H1 (cell line): ENCODE measurements at regions not wholly inside any gene's neighbourhood (a gene's known extent, or its start where the extent isn't known, plus 50 kb on each side); places are given as distances from the start of the nearest gene placed in this dataset.

Experiments
- CTCF ChIA-PET: fragments of 300-600 bp; sonication (Branson Sonifier 250); formaldehyde crosslinking; loops from one replicate; lab custom pipeline; 2021; ENCODE audit not compliant: partially characterized antibody; lab: Charles Lee
- POLR2A ChIA-PET: fragments of 300-600 bp; sonication (Branson Sonifier 250); formaldehyde crosslinking; loops from one replicate; lab custom pipeline; 2021; ENCODE audit warnings: inconsistent platforms; ENCODE audit not compliant: partially characterized antibody; lab: Charles Lee
- DNase-seq, 2 experiments: peaks; one replicate each; pipeline versions ENCODE4 v3.0.0 to v3.0.0-alpha.2; 2010 to 2022; ENCODE audit warnings: low spot score in 2 of 2, low read depth in 1 of 2, mixed read lengths in 1 of 2
- FAIRE-seq: peaks from 2 replicates; lab custom pipeline; 2011; peaks lifted over from hg19 to GRCh38; lab: Jason Lieb, UNC
- H2AFZ ChIP-seq: 2 replicates; pipeline ENCODE4 v1.8.1; 2012; ENCODE audit warnings: low read length, inconsistent platforms
- H2AK5ac ChIP-seq: 2 replicates; pipeline ENCODE4 v1.6.1; 2013; ENCODE audit warnings: low read depth, low read length
- H2BK120ac ChIP-seq: replicated peaks from 2 replicates; pipeline ENCODE3; 2013; ENCODE audit warnings: low read depth, low read length, inconsistent platforms
- H2BK12ac ChIP-seq: 2 replicates; pipeline ENCODE4 v1.6.1; 2013; ENCODE audit warnings: low read depth, low read length
- H2BK15ac ChIP-seq: 2 replicates; pipeline ENCODE4 v1.6.1; 2013; ENCODE audit warnings: low read length
- H2BK20ac ChIP-seq: 2 replicates; pipeline ENCODE4 v1.6.1; 2013; ENCODE audit warnings: low read length
- H2BK5ac ChIP-seq: 2 replicates; pipeline ENCODE4 v1.6.1; 2013; ENCODE audit warnings: low read depth, low read length
- H3K14ac ChIP-seq: 2 replicates; pipeline ENCODE4 v1.6.1; 2013; ENCODE audit warnings: inconsistent platforms; ENCODE audit not compliant: insufficient read length
- H3K18ac ChIP-seq: 2 replicates; pipeline ENCODE4 v1.6.1; 2013; ENCODE audit warnings: low read length; ENCODE audit errors: extremely low read depth
- H3K23ac ChIP-seq: 2 replicates; pipeline ENCODE4 v1.6.1; 2013; ENCODE audit warnings: inconsistent platforms; ENCODE audit not compliant: insufficient read length
- H3K23me2 ChIP-seq: 2 replicates; pipeline ENCODE4 v1.6.1; 2013; ENCODE audit warnings: low read depth, low read length
- H3K27ac ChIP-seq: 2 replicates; pipeline ENCODE4 v1.6.1; 2011; ENCODE audit warnings: low read depth, low read length, inconsistent platforms
- H3K27me3 ChIP-seq, 4 experiments: replicated peaks in 1 of 4; 1 replicate in 1 of 4; 2 replicates in 3 of 4; pipeline versions ENCODE4 v1.6.1 to v1.8.1; 2011 to 2013; ENCODE audit warnings: low read length in 3 of 4, mild to moderate bottlenecking in 3 of 4, inconsistent platforms in 2 of 4, mixed read lengths in 2 of 4, moderate library complexity in 1 of 4; ENCODE audit not compliant: control insufficient read depth in 3 of 4, insufficient read depth in 3 of 4; ENCODE audit errors: extremely low read depth in 1 of 4
- H3K36me3 ChIP-seq, 4 experiments: 2 replicates each; pipeline versions ENCODE4 v1.6.1 to v1.8.1; 2011 to 2013; ENCODE audit warnings: mild to moderate bottlenecking in 4 of 4, low read length in 3 of 4, moderate library complexity in 2 of 4, control low read depth in 1 of 4, inconsistent platforms in 1 of 4; ENCODE audit not compliant: insufficient read depth in 4 of 4, control insufficient read depth in 2 of 4
- H3K4ac ChIP-seq: replicated peaks from 2 replicates; pipeline ENCODE3; 2013; ENCODE audit warnings: low read length, low read depth, mixed read lengths, inconsistent platforms; ENCODE audit not compliant: insufficient read length
- H3K4me1 ChIP-seq, 4 experiments: replicated peaks in 1 of 4; 1 replicate in 1 of 4; 2 replicates in 3 of 4; pipeline versions ENCODE4 v1.6.1 to v1.8.1; 2011 to 2013; ENCODE audit warnings: low read length in 3 of 4, inconsistent platforms in 2 of 4, mixed read lengths in 1 of 4; ENCODE audit not compliant: insufficient read depth in 4 of 4, control insufficient read depth in 3 of 4
- H3K4me2 ChIP-seq, 2 experiments: 2 replicates each; pipeline versions ENCODE4 v1.6.1 to v1.8.1; 2011 to 2013; ENCODE audit warnings: low read depth in 2 of 2, low read length in 2 of 2, control low read depth in 1 of 2, inconsistent platforms in 1 of 2, mild to moderate bottlenecking in 1 of 2; ENCODE audit not compliant: insufficient read depth in 1 of 2
- H3K4me3 ChIP-seq, 4 experiments: fragments of 200-600, 300-600 bp in 1 of 4; sonication (generic), shearing (Covaris generic), sonication (Bioruptor Twin) in 1 of 4; 2 replicates each; pipeline versions ENCODE4 v1.5.1 to v1.8.1; 2011 to 2016; ENCODE audit warnings: low read length in 4 of 4, low read depth in 3 of 4, control low read depth in 2 of 4, inconsistent platforms in 2 of 4, mild to moderate bottlenecking in 2 of 4, mixed read lengths in 1 of 4, moderate library complexity in 1 of 4; ENCODE audit not compliant: insufficient read depth in 2 of 4; ENCODE audit errors: extremely low read depth in 1 of 4
- H3K56ac ChIP-seq: replicated peaks from 2 replicates; pipeline ENCODE3; 2013; ENCODE audit warnings: low read depth, mild to moderate bottlenecking, mixed read lengths, low read length, inconsistent platforms; ENCODE audit not compliant: insufficient read length
- H3K79me1 ChIP-seq: 2 replicates; pipeline ENCODE4 v1.6.1; 2013; ENCODE audit warnings: low read depth, low read length, control low read depth
- H3K79me2 ChIP-seq, 2 experiments: 2 replicates each; pipeline versions ENCODE4 v1.6.1 to v1.8.1; 2012 to 2013; ENCODE audit warnings: low read length in 2 of 2, mild to moderate bottlenecking in 2 of 2, inconsistent platforms in 1 of 2; ENCODE audit not compliant: insufficient read depth in 2 of 2, control insufficient read depth in 1 of 2
- H3K9ac ChIP-seq, 4 experiments: replicated peaks in 1 of 4; 1 replicate in 1 of 4; 2 replicates in 3 of 4; pipeline versions ENCODE4 v1.6.1 to v1.8.1; 2011 to 2013; ENCODE audit warnings: low read depth in 3 of 4, low read length in 3 of 4, control low read depth in 2 of 4, mild to moderate bottlenecking in 2 of 4, moderate library complexity in 2 of 4, inconsistent platforms in 1 of 4; ENCODE audit errors: extremely low read depth in 1 of 4
- H3K9me3 ChIP-seq, 2 experiments: 2 replicates each; pipeline versions ENCODE4 v1.6.1 to v1.8.1; 2012 to 2013; ENCODE audit warnings: mild to moderate bottlenecking in 2 of 2, moderate library complexity in 2 of 2, control low read depth in 1 of 2, inconsistent platforms in 1 of 2, low read depth in 1 of 2, low read length in 1 of 2, mixed read lengths in 1 of 2; ENCODE audit not compliant: insufficient read depth in 2 of 2
- H4K20me1 ChIP-seq, 2 experiments: replicated peaks in 1 of 2; 2 replicates each; pipeline versions ENCODE3 to v1.8.1; 2011 to 2013; ENCODE audit warnings: inconsistent platforms in 2 of 2, low read length in 2 of 2, mild to moderate bottlenecking in 1 of 2; ENCODE audit not compliant: insufficient read depth in 2 of 2, control insufficient read depth in 1 of 2
- H4K5ac ChIP-seq: 2 replicates; pipeline ENCODE4 v1.6.1; 2013; ENCODE audit warnings: low read length, low read depth, mixed read lengths, inconsistent platforms; ENCODE audit not compliant: insufficient read length
- H4K8ac ChIP-seq: 2 replicates; pipeline ENCODE4 v1.8.0; 2013; ENCODE audit warnings: mild to moderate bottlenecking, moderate library complexity, low read length, inconsistent platforms; ENCODE audit not compliant: insufficient read depth; ENCODE audit errors: extremely low read depth
- H4K91ac ChIP-seq: replicated peaks from 2 replicates; pipeline ENCODE3; 2013; ENCODE audit warnings: low read length, mixed read lengths, inconsistent platforms; ENCODE audit not compliant: insufficient read length
- BACH1 ChIP-seq: IDR thresholded peaks from 2 replicates; pipeline ENCODE4 v1.6.1; 2012; ENCODE audit warnings: low read length, improper control_type of control experiment
- CTBP2 ChIP-seq: IDR thresholded peaks from 2 replicates; pipeline ENCODE4 v1.7.0; 2011; ENCODE audit warnings: borderline replicate concordance, mild to moderate bottlenecking, moderate library complexity, mixed read lengths, low read length; ENCODE audit not compliant: insufficient read depth, insufficient read length
- JUND ChIP-seq: IDR thresholded peaks from 2 replicates; pipeline ENCODE4 v1.6.1; 2011; ENCODE audit warnings: mild to moderate bottlenecking, improper control_type of control experiment, low read length
- KDM1A ChIP-seq: fragments of 200-600, 300-600 bp; sonication (generic); IDR thresholded peaks from 2 replicates; pipeline ENCODE4 v1.7.1; 2016; ENCODE audit warnings: mild to moderate bottlenecking, low read length, borderline replicate concordance
- MAFK ChIP-seq: IDR thresholded peaks from 2 replicates; pipeline ENCODE4 v1.6.1; 2012; ENCODE audit warnings: low read depth, mild to moderate bottlenecking, improper control_type of control experiment, low read length
- NANOG ChIP-seq: IDR thresholded peaks from 2 replicates; pipeline ENCODE4 v1.6.1; 2011; ENCODE audit warnings: low read length, low read depth, mild to moderate bottlenecking, inconsistent platforms; ENCODE audit not compliant: insufficient read depth, poor library complexity, severe bottlenecking
- WGBS, 2 experiments: shearing (Covaris generic) in 1 of 2; methylation state at CpG; one replicate each; pipeline versions ENCODE4 v1.1.6 to v1.1.7; 2013 to 2015; ENCODE audit warnings: low lambda C conversion rate in 2 of 2, mixed read lengths in 2 of 2, inconsistent platforms in 1 of 2, low coverage in 1 of 2, missing lambda C conversion rate in 1 of 2; ENCODE audit not compliant: insufficient replicate concordance in 2 of 2, insufficient coverage in 1 of 2, insufficient read length in 1 of 2; ENCODE audit errors: extremely low coverage in 1 of 2, missing lambda C conversion rate in 1 of 2; 5-methylcytosine and 5-hydroxymethylcytosine counted together

DNA sequence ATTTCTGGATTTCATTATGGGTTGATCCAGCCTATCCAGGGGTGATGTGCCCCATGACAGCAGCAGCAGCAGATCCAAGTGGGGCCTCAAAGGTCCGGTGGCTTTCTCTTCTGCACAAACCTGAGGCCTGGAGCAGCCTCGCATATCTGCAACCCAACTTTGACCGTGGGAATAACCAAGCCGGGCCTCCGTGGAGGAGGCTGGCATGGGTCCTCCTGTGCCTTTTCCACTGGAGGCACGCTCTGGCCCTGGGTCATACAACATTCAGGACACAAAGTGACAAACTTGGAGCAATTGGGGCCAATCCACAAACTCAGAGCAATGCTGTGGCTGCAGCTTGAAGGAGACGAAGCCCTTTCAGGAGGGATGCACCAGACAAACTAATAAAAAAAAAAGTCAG lies 330.0 kb upstream of the MKI67 start:
- WGBS, 2 experiments = 95% methylated on average over 6 of the region's 7 CpGs; no CpG with 5 or more reads in 1 of the 2 experiments

More for the DNA sequence above, 330.0 kb upstream of the MKI67 start:
- H4K8ac ChIP-seq = no peak overlapping the region; the same call in 1 of the 2 replicates
- no peak overlapping the region for H2AK5ac ChIP-seq
- no peak overlapping the region for H3K9ac ChIP-seq
- no peak overlapping the region for H3K14ac ChIP-seq
- H4K20me1 ChIP-seq = no peaks in the 10 kb centered on the region
- TF ChIP-seq NANOG (no peak), BACH1 (no peak), CTBP2 (no peak), KDM1A (no peak), MAFK (no peak), JUND (no peak)
- no peaks in the 10 kb centered on the region for H3K79me1 ChIP-seq
- no peak overlapping the region for H4K91ac ChIP-seq
- ChIA-PET POLR2A (no interaction called here), CTCF (interaction anchor here (0.8 kb wide), 1 partner anchor 59 kb away, joined by 4 read pairs; no protein-coding TSS in a partner anchor)
- H2BK120ac ChIP-seq = no peak overlapping the region
- no peaks in the 10 kb centered on the region for H3K36me3 ChIP-seq
- H2AFZ ChIP-seq = no peak overlapping the region
- H3K23me2 ChIP-seq = no peaks in the 10 kb centered on the region
- no peak overlapping the region for H2BK15ac ChIP-seq
- no peak overlapping the region for H4K5ac ChIP-seq
- FAIRE-seq (no peak), DNase-seq (no peak)
- H3K23ac ChIP-seq = no peak overlapping the region
- H3K4me1 ChIP-seq = peaks cover 0 to 4% (median 0%) of the 10 kb centered on the region in 4 experiments; a peak in 1 of 7 replicates
- no peaks in the 10 kb centered on the region; a peak in 1 of 7 replicates for H3K27me3 ChIP-seq
- H2BK20ac ChIP-seq = no peak overlapping the region
- no peak overlapping the region for H2BK5ac ChIP-seq
- no peak overlapping the region for H3K27ac ChIP-seq
- H3K9me3 ChIP-seq = no peaks in the 10 kb centered on the region
- H2BK12ac ChIP-seq = no peak overlapping the region
- no peak overlapping the region for H3K56ac ChIP-seq
- no peak overlapping the region for H3K18ac ChIP-seq
- H3K4ac ChIP-seq = no peak overlapping the region
- H3K4me2 ChIP-seq = no peak overlapping the region
- no peak overlapping the region for H3K4me3 ChIP-seq
- H3K79me2 ChIP-seq = no peaks in the 10 kb centered on the region
